ENCODE measurements at regions not wholly inside any gene's neighbourhood (a gene's known extent, or its start where the extent isn't known, plus 50 kb on each side); places are given as distances from the start of the nearest gene placed in this dataset.
"Not testable (repeated sequence)": the region's sequence is repeated elsewhere in the genome, so short reads cannot be mapped to it uniquely, and the experiment has no call there.

DNA sequence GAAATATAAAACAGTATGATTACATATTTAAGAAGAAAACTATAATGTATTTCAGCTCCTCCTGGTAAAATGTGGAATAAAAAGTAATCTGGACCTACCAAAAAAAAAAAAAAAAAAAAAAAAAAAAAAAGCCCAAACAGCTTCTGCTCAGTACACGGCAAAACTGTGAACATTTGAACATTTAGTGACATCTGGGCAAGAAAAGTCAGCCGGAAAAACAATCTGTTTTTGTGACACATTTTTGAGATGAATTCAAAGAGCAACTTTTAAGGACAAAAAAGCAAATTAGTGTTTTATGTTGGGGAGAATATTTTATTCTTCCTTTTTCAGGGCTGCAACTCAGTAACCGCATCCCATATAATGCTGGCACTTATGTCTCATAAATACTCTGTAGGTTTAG lies 649.7 kb upstream of the KCNMB2 start:
- DNase-seq (ENCODE audit: low read depth in 2 of 2): no peak

DNA sequence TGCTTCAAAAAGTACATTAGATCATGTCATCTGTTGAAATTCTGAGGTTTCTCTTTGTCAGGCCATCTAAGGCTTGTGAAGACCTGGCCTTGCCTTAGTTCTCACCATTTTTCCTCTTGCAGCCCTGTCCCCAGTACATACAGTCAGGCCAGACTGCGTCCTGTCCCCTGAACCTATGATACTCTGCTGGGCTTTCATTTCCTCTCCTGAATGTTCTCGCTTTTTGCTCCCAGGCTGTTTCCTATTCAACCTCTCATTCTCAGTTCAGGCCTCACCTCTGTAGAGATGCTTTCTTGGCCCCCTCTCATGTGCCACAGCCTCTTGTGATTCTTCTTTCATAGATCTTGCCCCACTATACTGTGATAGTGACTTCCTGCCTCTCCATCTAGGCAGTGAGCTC lies 648.8 kb upstream of the KCNMB2 start:
- DNase-seq (ENCODE audit: low read depth in 2 of 2): peak in 1 of 2 donors; percentile 20

DNA sequence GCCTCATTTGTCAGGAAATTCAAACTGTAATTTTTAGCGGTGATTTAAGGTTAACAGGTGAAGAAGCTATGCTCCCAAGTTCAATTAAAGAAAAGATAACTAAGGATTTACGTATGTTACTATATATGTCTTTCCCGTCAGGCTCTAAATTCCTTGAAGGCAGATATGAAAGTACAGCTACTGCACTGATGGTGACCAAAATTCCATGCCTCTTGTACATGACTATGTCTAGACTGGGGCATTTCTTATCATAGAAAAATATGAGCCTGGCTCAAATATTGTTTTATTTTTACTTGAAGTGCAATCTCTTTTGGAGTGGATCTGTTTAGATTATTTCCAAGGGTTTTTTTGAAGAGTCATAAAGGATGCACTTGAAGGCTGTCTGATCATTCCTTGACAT lies 647.1 kb upstream of the KCNMB2 start:
- no peak for DNase-seq (ENCODE audit: low read depth in 2 of 2)

DNA sequence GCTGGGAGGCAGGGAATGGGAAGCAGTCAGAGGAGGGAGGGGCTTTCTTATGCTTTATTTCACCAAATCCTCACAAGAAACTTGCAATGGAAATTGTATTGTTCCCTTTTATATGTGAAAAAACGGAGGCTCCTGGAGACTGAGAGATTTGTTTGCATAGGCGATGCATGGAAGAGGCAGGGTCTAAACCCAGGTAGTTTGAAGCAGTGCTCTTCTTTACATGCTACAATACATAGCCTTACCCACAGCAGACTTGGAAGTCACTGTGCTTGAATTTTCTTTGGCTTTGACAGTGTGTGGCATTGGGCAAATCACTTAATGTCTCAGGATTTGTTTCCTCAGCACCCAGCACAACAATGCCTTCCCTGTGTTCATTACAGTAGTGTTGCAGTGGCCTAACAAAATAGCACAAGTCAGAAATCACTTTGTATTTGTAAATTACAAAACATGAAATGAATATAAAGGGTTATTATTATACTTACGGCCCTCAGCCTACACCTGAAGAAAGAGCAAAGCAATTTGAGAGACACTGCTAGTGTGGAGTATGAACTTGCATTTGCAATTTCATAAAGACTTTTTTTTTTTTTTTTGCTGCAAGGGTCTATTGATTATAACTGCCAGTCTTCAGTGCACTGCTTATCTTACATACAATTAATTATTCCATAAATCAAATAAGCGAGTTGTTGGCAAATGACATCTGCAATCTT lies 646.4 kb upstream of the KCNMB2 start:
- DNase-seq (ENCODE audit: low read depth in 2 of 2): no peak

DNA sequence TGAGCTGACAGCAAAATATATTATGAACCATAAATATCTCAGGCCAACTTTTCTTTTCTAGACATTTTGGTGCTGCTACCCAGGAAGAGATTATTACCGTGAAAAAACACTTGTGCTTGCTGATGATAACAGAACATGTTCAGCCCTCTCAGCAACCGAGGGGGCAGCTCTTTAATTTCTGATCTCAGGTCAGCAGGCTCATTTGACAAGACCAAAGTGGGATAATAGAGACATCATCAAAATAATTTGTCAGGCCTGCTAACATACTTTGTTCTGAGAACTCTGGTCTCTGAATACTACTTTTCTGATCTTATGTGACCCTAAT lies 645.9 kb upstream of the KCNMB2 start:
- no peak for DNase-seq (ENCODE audit: low read depth in 2 of 2)

DNA sequence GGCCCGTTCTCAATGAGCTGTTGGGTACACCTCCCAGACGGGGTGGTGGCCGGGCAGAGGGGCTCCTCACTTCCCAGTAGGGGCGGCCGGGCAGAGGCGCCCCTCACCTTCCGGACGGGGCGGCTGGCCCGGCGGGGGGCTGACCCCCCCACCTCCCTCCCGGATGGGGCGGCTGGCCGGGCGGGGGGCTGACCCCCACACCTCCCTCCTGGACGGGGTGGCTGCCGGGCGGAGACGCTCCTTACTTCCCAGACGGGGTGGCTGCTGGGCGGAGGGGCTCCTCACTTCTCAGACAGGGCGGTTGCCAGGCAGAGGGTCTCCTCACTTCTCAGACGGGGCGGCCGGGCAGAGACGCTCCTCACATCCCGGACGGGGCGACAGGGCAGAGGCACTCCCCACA lies 644.7 kb upstream of the KCNMB2 start:
- not testable (repeated sequence) for DNase-seq (ENCODE audit: low read depth in 2 of 2)

DNA sequence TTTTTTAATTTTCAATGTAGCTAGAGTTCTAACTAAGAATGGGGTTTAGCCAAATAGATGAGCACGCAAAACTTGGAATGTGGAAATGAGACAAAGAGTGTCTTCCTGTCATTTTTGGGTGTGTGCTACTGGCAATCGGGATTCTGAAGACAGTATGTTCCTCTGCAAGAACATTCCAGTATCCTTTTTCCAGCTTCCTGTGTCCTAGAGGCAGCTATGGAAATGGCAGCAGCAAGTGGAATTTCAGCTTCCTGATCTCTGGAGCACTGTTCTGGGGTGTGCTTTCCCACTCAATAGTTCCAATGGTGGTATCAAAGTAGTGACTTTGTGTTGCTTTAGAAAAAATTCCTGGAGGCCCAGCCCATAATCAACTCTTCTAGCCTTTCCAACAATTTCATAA lies 642.9 kb upstream of the KCNMB2 start:
- peak; percentile 21 to 61 for DNase-seq (ENCODE audit: low read depth in 2 of 2)

DNA sequence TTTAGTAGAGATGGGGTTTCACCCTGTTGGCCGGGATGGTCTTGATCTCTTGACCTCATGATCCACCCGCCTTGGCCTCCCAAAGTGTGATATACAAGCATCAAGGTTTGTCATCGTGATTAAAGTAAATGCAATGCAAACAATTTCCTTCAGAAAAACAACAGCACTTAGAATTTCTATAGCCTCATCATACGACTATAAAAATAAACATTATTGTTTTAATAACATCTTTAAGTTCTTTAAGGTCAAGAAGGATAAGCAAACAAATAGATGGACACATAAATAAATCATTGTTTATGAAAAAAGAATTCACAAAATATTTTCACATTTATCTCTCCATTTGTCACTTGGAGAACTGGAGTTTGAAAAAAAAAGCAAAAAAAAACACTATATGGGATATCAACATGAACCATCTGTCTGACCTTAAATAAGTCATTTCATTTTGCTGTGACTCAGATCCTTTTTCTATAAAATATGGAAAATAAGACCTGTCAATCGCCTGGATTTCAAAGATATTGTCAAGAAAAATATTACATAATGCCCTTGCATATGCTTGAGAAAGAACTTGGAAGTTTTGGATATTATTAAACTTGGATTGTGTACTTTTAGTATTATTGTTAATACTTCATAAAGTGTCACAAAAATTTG lies 642.0 kb upstream of the KCNMB2 start:
- peak; percentile 86 to 87 for DNase-seq (ENCODE audit: low read depth in 2 of 2)

DNA sequence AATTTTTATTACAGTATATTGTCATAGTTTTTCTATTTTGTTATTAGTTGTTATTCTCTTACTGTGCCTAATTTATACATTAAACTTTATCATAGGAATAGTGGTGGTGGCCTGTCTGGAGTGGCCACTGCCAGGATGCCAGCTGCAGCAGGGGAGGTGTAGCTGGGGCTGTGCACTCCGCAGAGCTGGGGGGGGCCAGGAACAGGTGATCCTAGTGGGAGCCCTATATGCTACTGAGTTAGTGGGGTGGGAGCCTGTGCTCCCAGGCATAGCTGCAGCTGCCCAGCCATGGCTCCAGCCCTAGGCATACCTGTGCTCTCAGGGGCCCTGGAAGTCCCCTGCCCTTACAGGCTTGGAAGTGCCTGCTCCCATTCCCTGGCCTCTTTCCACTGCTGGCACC lies 638.1 kb upstream of the KCNMB2 start:
- no peak for DNase-seq (ENCODE audit: low read depth in 2 of 2)

DNA sequence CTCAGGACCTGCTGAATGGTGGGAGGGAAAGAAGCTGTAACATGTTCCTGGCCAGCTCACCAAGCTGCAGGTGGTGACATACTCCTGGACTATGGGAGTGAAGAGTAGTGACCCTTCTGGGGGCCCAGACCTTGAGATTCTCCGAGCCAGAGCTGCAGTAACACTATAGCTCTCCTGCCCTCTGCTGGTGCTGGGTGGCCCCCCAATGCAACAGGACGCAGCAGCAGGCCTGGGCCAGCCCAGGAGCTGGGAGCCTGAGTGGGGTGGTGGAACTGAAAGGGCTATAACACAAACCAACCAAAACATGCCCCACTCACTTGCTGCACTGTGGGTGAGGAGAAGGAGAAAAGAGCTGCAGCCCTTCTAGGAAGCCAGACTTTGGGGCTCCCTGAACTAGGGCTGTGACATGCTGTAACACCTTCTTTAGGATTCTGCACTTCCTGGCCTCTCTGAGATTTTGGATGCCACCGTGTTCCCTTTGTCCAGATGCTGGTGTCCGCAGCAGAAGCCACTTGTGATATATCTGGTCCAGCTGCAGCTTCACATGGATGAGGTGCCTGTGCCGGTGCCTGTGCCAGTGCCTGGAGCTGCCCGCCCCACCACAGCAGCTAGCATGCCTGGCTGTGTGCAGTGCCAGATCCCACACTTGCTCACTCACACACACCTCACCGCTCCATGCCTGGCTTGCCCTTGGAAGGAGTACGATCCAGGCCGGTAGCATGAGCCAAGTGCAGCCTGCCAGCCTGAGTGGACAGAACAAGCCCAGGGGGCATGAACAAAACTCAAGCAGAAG lies 636.8 kb upstream of the KCNMB2 start:
- DNase-seq (ENCODE audit: low read depth in 2 of 2): no peak

DNA sequence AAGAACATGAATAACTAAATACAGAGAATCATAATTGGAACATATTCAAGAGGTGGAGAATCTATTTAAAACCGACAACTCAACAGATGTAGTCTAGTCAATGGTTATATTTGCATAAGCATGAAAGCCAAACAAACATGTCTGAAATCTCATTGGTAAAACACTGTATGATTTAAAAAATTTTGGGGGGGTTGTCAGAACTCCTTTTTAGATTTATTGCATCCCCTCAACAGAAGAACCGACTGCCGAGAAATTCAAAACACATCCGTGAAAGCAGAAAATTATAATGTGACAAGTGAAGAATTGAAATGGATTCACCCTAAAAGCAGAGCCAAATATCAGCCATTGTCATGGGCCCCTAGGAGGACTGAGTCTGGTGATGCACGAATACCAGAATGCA lies 633.4 kb upstream of the KCNMB2 start:
- no peak for DNase-seq (ENCODE audit: low read depth in 2 of 2)

DNA sequence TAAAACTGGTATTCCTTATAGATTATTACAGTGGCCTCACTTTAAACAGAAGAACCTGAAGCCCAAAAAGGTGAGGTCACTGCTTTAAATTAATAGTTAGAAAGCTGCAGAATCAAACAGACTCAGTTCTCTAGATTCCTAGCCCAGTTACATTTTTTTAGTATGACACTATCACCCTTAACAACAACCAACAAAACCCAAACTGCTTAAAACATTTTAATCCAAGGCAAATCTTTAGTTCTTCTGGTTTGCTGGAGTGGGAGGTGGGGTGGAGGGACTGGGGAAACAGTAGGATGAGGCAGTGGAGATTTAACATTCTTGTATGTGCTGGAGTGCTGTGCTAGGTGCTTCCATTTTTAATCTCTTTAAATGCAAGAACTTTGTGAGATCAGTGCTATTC lies 631.6 kb upstream of the KCNMB2 start:
- no peak for DNase-seq (ENCODE audit: low read depth in 2 of 2)

DNA sequence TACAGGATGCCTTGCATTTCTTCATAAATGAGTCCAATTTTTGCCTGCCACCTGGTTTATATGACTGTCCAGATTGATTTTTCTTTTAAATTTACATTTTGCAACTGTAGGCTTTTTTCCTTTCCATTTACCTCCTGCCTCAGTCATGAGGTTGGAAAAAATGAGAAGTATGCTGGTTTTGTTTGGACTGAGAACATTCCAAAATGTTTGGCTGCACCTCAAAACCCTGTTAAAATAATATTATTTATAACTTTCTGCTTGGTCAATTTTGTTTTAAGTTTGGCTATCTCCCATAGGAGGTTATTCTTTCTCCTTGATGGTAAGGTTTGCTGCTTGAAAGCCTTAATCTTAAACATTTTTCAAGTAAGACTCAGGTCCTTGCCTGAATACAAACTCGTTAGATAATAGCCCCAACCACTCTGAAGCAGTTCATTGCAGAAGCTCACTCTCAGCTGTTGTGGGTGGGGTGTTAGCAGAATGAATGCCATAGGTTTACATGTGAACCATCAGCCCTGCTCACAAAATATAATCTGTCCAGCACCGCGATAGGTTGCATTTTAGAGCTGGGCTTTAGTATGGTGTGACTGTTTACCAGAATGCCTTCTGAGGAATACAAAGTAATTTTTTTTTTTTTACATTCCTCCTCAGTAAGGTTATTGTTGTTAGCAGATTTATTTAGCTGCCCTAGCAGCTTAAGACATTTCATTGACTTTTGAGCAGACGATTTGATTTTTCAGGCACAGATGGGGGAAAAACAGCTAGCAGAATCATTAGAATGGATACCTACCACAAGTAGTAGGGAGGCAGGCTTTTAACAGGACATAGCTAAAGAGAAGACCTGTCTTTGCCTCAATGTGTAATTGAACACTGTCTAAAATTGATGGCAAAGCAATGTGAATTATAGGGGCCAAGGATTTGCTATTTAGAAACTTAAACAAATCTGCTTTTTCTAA lies 630.8 kb upstream of the KCNMB2 start:
- peak in 1 of 2 donors; percentile 89 for DNase-seq (ENCODE audit: low read depth in 2 of 2)

DNA sequence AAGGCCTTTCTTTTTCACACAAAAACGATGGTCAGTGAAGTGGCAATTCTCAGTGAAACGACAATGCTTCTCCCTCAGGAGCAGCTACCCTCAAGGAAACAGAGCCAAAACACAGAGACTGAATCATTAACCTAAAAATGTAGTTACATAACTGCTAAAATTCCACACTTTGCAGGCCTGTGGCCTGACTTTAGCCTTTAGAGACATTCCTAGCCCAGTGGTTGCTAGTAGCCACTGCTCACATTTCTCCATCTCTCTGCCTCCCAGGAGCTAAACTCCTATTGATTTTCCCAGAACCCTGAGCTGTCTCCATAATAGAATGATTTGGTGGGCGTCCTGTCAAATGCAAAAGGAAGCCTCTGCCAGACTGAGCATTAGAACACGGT lies 630.1 kb upstream of the KCNMB2 start:
- DNase-seq (ENCODE audit: low read depth in 2 of 2): peak; percentile 18 to 20

DNA sequence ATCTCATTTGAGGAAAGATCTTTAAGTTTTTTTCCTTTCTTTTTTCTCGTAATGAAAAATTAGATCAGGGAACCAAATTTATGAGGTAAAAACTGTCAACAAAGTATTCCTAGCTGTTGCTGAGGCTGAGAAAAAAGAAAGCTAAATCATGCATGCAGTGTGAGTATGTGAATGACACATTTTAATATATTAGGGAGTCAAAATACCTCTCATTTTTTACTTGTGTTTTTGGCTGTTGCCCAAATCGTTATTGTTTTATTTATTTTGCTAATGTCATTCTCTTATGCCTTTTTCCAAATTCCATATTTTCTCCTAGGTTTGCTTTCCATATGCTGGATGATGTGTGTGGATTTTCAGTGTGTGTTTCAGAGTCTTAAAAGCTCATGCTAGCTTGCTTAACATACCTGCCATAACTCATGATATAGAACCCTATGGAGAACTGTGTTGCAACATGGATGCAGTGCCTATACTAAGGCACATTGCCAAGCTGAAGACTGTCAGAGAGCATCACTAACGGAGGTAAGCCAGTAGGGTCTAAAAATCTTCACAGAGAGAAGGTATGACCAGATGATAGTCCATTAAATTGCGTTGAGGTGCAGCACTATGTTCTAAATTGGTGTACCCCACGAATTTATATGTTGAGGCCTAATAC lies 629.5 kb upstream of the KCNMB2 start:
- DNase-seq (ENCODE audit: low read depth in 2 of 2): no peak

DNA sequence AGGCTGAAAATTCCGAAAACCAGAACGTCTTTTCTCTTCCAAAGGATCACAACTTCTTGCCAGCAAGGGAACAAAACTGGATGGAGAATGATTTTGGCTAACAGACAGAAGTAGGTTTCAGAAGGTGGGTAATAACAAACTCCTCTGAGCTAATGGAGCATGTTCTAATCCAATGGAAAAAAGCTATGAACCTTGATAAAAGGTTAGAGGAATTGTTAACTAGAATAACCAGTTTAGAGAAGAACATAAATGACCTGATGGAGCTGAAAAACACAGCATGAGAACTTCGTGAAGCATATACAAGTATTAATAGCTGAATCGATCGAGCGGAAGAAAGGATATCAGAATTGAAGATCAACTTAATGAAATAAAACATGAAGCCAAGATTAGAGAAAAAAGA lies 626.7 kb upstream of the KCNMB2 start:
- DNase-seq (ENCODE audit: low read depth in 2 of 2): not testable (repeated sequence)

DNA sequence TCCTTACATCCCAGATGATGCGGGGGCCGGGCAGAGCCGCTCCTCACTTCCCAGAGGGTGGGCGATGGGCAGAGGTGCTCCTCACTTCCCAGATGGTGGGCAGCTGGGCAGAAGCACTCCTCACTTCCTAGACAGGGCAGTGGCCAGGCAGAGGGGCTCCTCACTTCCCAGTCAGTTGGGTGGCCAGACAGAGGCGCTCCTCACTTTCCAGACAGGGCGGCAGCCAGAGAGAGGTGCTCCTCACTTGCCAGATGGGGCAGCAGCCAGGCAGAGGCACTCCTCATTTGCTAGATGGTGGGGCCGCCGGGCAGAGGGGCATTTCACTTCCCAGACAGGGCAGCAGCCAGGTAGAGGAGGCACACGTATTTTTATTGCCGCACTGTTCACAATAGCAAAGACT lies 622.0 kb upstream of the KCNMB2 start:
- DNase-seq (ENCODE audit: low read depth in 2 of 2): no peak

DNA sequence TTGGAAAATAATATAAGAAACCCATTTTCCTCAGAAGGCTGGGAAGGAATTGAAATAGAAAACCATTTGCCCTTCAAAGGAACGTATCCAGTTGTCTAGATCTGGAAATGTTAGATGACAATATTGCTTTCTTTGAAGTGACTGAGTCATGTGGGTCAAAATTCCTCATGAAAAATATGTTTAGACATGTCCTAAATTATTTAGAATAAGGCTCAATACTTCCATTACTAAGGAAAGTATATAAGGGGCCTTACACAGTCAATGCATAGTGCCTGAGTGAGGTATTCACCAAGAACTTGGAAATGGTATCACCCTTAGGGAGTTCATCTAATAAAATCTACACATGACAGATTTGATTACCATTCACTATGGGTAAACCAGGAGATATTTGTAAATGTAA lies 619.8 kb upstream of the KCNMB2 start:
- DNase-seq (ENCODE audit: low read depth in 2 of 2): no peak

DNA sequence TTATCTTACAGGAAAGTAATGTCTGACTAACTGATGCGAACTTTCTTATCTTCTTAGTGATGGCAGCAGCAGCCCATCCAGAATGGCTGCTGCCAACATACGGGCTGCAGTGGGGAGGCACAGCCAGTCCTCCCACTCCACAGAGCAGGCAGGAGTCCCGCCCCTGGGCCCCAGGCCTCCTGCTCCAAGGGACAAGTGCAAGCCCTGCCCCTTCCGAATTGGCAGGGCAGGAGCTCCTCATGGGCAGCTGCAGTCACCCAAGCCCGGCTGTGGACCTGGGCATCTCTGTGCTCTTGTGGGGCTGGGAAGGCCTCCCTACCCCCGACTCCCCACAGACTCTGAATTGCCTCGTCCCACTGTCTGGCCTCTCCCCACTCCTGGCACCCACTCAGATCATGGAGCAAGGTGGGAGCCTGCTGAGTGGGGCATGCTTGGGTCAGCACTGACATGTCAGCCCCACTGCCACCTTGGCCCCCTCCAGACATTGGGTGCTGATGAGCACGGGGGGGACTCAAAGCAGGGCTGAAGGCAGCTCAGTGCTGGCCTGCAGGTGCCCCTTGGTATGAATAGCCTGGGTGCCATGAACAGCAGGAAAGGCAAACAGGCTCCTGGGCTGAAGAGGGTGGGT lies 618.9 kb upstream of the KCNMB2 start:
- no peak for DNase-seq (ENCODE audit: low read depth in 2 of 2)

DNA sequence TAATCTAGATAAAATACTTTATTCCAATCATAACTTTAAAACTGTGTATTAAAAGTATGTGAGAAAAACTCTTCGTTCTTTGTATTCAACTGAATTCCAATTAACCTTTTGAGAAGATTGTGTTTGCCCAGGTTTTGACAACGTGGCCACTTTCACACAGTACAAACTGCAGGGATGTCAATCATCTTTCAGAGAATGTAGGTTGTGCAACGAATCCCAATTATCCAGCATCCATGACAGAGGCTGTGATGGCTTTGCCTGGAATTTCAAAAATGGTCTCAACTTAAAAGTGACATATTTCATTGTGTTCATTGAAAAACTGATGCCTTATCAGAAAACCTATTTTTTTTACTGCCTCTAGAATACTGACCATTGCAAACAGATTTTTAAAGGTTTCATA lies 615.1 kb upstream of the KCNMB2 start:
- no peak for DNase-seq (ENCODE audit: low read depth in 2 of 2)

DNA sequence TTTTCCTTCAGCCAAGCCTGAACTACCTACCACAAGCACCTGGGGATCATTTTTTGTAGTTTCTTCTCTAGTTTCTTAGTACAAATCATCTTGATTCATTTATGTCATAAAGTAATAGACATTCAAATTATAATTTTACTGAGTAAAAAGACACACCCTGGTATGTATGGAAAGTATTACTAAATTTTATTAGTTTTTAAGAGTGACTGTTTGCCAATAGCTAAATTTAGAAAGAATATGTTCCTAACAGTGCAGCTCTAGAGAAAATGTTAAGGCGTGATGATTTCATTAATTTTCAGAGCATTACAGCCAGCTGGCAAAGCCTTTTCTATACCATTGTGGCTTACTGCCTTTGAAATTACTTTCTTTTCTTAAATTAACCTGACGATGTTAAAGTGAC lies 612.0 kb upstream of the KCNMB2 start:
- DNase-seq (ENCODE audit: low read depth in 2 of 2): no peak

Measured in lung microvascular endothelial cell (primary cell).